ENCODE measurements at regions not wholly inside any gene's neighbourhood (a gene's known extent, or its start where the extent isn't known, plus 50 kb on each side); places are given as distances from the start of the nearest gene placed in this dataset.

GRCh38 chr16:66295761-66296546, 70.5 kb upstream of the CDH5 start:
- no peak for TF ChIP-seq SAP30 (IDR thresholded peaks at IDR 0.05; ENCODE audit: insufficient read depth, insufficient replicate concordance, low read length)
- TF ChIP-seq ATF3 (IDR thresholded peaks at IDR 0.05; ENCODE audit: insufficient read depth, low read depth, low read length) = no peak
- TF ChIP-seq TBP (IDR thresholded peaks at IDR 0.05; ENCODE audit: low read depth, low read length) = no peak
- no peak for TF ChIP-seq POLR2AphosphoS5 (IDR thresholded peaks at IDR 0.05; ENCODE audit: low read depth, low read length)
- no peak for TF ChIP-seq CTCF (IDR thresholded peaks at IDR 0.05; ENCODE audit: control extremely low read depth in 1 of 3, insufficient read depth in 1 of 3, low read depth in 1 of 3, low read length in 3 of 3)
- no peak for TF ChIP-seq POLR2A (IDR thresholded peaks at IDR 0.05; ENCODE audit: control extremely low read depth in 1 of 2, low read depth in 2 of 2, low read length in 2 of 2)
- TF ChIP-seq CBX8 (IDR thresholded peaks at IDR 0.05; ENCODE audit: borderline replicate concordance, low read depth, low read length) = no peak
- no peak for TF ChIP-seq RBBP5 (IDR thresholded peaks at IDR 0.05; ENCODE audit: borderline replicate concordance, low read depth, low read length)
- TF ChIP-seq TCF12 (IDR thresholded peaks at IDR 0.05; ENCODE audit: low read depth, low read length) = no peak

All from H1 (cell line).